ENCODE measurements at regions not wholly inside any gene's neighbourhood (a gene's known extent, or its start where the extent isn't known, plus 50 kb on each side); places are given as distances from the start of the nearest gene placed in this dataset.

GRCh38 chr14:38973083-38973700, 129.8 kb downstream of the SEC23A start:
- Histone ChIP-seq H3K9me1 (ENCODE audit: control insufficient read depth, insufficient read depth, low read length) (no peaks in the 10 kb centered on the region), H3K27ac (ENCODE audit: extremely low read depth, low read depth, low read length) (no peak overlapping the region), H3K4me2 (ENCODE audit: insufficient read depth, low read length) (no peak overlapping the region), H3K27me3 (ENCODE audit: control insufficient read depth in 2 of 2, insufficient read depth in 2 of 2, low read length in 2 of 2) (no peaks in the 10 kb centered on the region), H3K9me3 (replicated peaks; ENCODE audit: control insufficient read depth, insufficient read depth, low read depth, low read length) (no peaks in the 10 kb centered on the region), H3K9ac (ENCODE audit: insufficient read depth in 1 of 2, low read depth in 2 of 2, low read length in 2 of 2) (no peak overlapping the region), H2AFZ (ENCODE audit: low read depth, low read length) (no peak overlapping the region), H4K20me1 (replicated peaks; ENCODE audit: control insufficient read depth, insufficient read depth, low read length) (no peaks in the 10 kb centered on the region), H3K36me3 (ENCODE audit: control insufficient read depth, insufficient read depth, low read length) (no peaks in the 10 kb centered on the region), H3K4me1 (replicated peaks in 1 of 2; ENCODE audit: control insufficient read depth in 2 of 2, insufficient read depth in 2 of 2, low read length in 2 of 2) (no peaks in the 10 kb centered on the region), H3K4me3 (no peak overlapping the region), H3K79me2 (ENCODE audit: control insufficient read depth, insufficient read depth, low read length) (no peaks in the 10 kb centered on the region)
- ChIA-PET POLR2A (interaction anchor here (0.6 kb wide), 1 partner anchor 161 kb away, joined by 3 read pairs; no protein-coding TSS in a partner anchor), CTCF (ENCODE audit: low intra/inter-chr PET ratio) (no interaction called here)
- BruUV-seq (replicated peaks) = no TSS peak
- no peak for TF ChIP-seq PHF8 (IDR thresholded peaks at IDR 0.05; ENCODE audit: borderline replicate concordance, low read length)
- TF ChIP-seq CREM (IDR thresholded peaks at IDR 0.05; ENCODE audit: low read depth) = no peak
- TF ChIP-seq JUN (IDR thresholded peaks at IDR 0.05; ENCODE audit: borderline replicate concordance, low read depth, low read length) = no peak
- no peak for TF ChIP-seq JUN (CRISPR knock-in tag; IDR thresholded peaks at IDR 0.05; ENCODE audit: borderline replicate concordance)
- TF ChIP-seq ZBTB40 (IDR thresholded peaks at IDR 0.05) = no peak
- TF ChIP-seq ZBTB40 (CRISPR knock-in tag; IDR thresholded peaks at IDR 0.05) = no peak
- no peak for TF ChIP-seq ZZZ3 (IDR thresholded peaks at IDR 0.05)
- WGBS (ENCODE audit: insufficient coverage, low coverage, missing lambda C conversion rate) = 17% methylated on average over 2 of the region's 2 CpGs
- no peak for FAIRE-seq
- DNase-seq (ENCODE audit: extremely low read depth in 1 of 4, low spot score in 3 of 4) = no peak
- in situ Hi-C loops (cut with MboI) = no loop called here
- ATAC-seq = no peak
- intact Hi-C loops (cut with micrococcal nuclease) = no loop called here
